T-helper 1 cell (primary cell): ENCODE measurements at regions not wholly inside any gene's neighbourhood (a gene's known extent, or its start where the extent isn't known, plus 50 kb on each side); places are given as distances from the start of the nearest gene placed in this dataset.

Experiments
- DNase-seq, 5 donors: peaks; one replicate each; pipeline ENCODE4 v3.0.0-alpha.2; 2012 to 2020

DNA sequence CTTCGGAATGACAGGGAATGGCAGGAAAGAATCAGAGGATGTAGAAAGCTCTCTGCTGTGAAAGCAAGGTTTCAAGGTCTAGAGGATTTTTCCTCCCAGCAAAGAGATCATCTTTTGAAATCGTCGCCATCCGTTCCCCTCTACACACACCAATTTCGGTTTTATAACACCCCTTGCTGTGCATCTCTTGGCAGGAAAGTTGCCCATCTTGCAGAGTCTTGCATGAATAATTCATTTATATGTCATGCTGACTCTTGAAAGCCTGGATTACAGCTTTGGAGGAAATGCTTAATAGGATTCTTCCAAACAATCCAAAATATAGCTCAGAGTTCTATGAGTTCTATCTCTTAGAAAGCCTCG lies 262.7 kb downstream of the CHL1 start:
- no peak for DNase-seq

DNA sequence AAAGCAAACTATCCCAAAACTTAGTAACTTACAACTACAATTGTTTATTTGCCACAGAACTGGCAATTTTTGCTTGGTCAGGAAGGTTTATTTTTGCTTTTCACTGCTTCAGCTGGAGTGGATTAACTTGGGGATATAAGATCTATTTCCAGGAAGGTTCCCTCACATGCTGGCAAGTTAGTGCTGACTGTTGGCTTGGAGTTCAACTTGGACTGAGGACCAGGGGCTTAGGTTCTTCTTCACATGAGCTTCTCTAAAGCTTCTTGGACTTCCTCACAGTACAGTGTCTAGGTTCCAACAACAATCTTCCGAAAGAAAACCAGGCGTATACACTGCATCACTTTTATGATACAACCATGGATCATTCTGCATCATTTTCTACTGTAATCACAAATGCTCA lies 264.4 kb downstream of the CHL1 start:
- DNase-seq = no peak

DNA sequence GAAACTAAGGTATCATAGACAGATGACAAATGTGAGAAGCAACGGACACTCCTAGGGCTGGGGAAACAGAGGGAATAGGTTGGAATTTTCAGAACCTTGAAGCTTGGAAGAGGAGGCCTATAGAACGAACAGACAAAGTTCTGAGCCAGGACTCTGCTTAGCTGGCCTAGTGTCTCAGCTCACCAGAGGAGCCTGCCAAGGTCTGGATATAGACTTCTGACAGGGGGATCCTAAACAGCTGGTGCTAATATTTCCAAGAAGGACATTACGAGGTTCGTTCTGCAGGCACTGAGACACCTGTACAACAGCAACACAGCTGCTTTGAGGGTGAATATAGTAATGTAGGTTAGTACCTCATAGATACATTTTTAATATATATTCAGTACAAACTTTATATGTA lies 266.3 kb downstream of the CHL1 start:
- DNase-seq = no peak

DNA sequence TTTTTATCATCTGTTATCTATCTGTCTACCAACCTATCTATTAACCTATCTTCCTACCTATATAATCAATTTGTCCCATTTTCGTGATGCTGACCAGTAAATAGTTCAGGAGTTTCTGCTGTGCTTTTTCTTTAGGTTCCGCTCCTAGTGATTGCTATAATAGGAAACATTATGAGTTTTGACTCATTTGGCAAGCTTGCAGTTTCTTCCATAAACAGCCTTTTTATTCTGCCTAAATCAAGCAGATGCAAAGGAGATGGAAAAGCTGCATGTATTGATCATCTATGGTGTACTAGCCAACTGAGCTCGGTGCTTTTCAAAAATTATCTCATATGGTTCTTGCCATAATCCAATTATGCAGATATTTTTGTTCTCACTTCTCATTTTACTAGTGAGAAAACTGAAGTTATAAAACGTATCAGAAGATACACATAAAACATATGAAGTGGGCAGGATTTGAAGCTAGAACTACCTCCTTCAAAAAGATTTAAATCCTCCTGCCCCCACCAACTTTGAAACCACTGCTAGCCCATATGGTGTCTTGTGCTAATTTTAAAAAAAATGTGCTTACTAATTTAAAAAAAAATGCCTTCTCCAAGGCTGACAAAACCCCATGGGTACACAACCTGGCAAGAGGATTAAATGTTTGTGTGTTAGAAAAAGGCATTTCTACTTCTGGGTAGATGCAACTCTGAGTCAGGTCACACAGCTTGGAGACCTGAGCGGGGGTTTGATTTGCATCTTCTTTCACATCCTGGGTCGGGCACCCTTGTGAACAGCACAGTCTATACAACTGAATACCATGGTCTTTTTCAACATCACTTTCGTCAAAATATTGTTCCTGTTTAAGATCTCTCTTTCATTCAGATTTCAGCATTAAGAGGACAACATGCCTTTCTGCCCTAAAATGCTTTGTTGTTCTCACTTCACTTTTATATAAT lies 267.0 kb downstream of the CHL1 start:
- DNase-seq = no peak

DNA sequence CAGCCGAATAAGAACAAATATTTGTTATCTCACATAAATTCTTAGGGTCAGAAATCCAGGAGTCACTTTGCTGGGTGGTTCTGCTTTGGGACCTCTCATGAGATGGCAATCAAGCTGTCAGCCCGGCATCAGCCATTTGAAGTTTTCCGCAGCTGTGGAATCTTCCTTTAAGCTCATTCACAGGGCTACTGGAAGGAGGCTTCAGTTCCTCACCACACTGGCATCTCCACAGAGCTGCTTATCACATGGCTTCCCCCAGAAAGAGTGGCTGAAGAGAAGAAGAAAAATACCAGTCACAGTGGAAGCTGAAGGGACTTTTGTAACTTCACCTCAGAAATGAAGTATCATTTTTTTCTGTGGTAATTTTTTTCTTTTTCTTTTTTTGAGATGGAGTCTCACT lies 267.7 kb downstream of the CHL1 start:
- no peak for DNase-seq

DNA sequence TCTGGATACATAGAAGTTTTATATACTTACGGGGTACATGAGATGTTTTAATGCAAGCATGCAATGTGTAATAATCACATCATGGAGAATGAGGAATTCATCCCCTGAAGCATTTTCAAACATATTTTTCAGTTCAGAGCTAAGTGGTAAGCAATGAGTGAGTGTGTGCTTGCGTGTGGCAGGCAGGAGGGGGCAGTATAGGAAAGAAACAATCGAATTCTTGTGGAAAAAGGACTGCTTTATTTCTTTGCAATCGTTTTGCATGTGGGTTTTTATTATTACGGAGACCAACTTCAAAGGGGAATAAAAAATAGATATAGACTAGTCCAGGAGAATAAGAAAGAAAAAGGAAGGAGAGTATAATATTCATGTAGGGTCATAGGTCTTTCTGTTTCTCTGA lies 271.6 kb downstream of the CHL1 start:
- no peak for DNase-seq

DNA sequence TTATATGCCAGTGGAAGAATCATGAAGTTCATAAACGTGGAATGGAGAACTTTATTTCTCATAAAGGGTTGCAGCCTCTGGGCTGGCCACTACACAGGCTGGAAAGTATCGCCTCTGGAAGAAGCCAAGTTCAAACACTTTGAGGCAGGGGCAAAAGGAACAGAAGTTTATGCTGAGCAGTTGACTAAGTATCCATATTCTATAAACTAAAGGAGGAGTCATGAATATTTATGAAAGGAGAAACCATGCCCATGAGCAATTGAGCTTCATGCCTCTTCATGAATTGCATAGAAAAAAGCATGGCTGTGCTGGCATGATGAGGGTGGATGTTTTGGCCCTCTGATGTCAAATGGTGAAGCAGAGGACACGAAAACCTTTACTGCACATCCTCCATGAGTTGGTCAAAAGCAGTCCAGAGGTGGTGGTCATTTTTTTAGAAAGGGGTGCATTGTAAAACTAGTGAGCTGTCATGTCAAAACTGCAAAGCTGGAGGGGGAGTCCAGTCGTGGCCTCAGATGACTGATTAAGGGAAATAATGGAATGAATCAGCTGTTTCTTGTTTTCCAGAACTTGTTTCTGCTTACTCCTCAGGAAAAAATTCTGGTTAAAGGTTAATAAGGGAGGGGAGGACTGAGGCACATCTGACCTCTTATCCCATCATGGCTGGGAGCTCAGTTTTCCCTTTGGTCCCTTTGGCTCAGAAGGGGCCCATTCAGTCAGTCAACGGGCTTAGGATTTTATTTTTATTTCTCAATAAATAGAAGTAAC lies 276.7 kb downstream of the CHL1 start:
- DNase-seq = no peak

DNA sequence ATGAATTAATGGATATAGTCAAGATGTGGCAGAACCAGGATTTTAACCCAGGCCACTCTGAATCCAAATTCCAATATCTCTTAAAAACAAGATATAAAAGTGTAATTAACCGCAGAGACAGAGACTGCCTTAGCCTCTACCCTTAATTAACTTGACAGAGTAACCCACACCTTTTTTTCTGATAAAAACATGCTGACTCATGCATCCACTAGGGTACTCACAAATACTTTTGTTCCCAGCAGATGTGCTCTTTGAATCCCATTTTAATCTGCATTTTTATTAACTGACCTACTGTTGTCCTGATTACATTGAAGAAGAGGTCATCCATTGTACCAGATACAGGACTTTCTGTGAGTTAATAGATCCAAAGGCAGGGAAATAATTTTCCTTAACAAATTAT lies 278.3 kb downstream of the CHL1 start:
- no peak for DNase-seq

DNA sequence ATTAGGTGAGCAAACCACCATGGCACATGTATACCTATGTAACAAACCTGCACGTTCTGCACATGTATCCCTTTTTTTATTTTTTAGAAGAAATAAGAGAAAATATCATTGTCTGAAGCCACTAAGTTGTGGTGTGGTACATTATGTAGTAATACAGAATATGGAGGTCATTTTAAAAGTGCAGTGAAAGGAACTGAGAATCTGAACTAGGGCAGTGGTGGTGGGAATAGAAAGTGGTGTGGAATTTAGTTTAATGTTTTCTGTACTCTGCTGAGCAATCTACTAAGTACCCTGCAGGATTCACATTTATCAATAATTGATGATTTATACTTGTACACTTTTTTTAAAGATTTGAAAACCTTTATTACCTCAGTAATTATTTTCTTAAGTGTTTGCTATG lies 283.5 kb downstream of the CHL1 start:
- DNase-seq = no peak

DNA sequence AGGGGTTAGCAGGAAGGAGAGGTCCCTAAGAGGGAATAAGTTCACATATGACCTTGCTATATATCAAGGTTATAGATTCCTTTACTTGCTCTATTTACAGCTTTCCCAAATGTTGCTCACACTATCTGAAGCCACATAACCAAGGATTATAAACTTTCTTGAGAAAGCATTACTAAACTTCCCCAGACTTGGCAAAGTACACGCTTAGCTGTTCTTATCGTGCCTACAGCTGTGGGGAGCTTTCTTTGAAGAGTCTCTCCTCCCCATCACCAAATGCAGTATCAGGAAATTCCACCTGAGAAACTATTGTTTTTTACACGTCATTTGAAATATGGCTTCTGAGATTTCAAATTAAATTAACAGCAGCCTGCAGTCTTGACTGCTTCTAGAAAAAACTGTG lies 284.5 kb downstream of the CHL1 start:
- DNase-seq = no peak

DNA sequence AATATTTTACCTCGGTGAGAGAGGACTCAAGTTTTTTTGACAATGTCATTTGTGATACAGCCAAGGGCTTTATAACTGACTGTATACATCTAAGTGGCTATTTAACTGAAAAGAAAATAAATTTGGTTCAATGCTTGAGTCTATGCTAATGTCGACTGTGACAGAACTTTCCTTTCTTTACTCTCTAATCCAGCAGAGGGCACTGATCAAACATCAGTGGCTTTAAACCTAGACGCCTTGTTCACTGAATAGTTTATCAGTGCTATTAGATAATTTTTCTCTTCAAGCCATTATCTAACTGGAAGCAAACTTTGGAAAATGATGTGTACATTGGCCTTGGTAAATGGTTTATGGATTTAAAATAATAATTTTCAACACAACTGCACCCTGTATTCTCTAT lies 285.1 kb downstream of the CHL1 start:
- DNase-seq = no peak

DNA sequence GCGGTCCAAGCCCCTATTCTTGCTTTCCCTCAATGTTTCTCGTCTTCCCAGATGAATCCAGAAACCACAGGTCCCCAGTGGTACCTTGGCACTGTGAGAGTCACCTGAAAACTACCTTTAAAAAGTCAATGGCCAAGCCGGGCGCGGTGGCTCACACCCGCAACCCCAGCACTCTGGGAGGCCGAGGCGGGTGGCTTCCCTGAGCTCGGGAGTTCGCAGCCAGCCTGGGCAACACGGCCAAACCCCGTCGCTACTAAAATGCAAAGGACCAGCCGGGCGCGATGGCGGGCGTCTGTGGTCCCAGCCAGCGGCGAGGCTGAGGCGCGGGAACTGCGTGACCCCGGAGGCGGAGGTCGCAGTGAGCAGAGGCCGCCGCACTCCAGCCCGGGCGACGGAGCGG lies 285.9 kb downstream of the CHL1 start:
- DNase-seq = no peak

DNA sequence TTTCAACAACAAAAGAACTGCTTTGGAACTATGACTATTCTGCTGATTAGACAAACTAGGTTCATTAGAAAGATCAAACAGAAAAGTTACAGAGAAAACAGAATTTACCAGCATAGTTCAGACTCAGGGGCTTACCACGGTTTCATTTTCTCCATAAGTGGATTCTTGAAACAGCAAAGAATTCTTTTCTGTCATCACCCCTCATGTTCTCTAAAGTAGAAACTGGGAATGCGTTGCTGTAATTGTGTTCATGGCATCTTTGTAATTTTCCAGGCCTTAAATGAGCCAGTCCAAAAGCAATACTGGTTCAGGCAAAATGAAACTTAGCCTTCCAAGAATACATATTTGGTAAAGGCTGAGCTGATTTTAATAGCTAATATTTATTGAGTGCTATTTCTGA lies 287.8 kb downstream of the CHL1 start:
- DNase-seq = no peak

DNA sequence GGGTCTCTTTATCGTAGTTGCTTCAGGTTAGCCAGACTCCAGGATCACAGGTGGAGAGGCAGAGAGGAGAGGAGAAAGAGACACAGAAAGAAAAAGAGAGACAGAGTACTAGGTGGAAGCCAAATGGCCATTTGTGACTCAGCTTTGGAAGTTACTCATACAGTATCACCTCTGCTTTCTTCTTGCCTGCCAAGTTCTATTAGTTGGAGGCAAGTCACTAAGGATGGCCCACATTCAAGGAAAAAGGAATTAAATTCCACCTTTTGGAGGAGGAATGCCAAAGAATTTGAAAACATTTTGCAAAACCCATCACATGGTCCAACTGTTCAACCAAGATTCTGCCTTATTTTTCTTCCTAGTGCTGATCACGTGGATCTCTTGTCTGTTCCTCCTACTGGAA lies 291.1 kb downstream of the CHL1 start:
- DNase-seq = no peak

DNA sequence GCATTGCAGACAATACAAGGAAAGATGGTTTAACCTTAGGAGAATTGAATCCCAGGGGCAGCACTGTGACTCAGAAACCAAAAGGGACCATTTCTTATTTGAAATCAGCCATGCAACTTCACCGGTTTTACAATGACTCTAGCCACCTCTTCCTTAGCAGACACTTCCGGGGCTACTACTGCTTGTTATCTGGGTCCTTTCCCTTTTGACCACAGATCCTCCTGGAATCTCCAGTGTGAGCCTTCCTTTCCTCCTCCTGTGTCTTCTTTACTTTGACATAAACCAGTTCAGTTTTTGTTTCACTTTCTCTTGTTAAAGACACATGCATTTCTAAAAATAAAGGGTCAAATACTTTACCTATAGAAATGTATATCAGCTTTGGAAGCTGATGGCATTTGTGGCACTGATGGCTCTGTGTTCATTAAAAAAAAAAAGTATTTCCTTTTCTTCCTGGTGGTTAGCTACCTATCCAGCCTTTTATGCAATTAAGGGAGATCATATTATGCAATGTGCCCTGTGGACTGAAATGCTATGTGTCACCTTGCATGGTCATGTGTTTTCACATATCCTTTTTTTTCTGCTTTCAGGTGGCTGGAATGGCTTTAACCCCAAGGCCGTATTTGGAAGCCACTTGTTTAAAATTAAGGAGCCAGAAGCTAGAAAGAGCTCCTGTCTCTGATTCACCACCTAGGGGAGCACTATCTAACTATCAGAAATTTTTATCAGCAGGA lies 296.2 kb downstream of the CHL1 start:
- DNase-seq = no peak

DNA sequence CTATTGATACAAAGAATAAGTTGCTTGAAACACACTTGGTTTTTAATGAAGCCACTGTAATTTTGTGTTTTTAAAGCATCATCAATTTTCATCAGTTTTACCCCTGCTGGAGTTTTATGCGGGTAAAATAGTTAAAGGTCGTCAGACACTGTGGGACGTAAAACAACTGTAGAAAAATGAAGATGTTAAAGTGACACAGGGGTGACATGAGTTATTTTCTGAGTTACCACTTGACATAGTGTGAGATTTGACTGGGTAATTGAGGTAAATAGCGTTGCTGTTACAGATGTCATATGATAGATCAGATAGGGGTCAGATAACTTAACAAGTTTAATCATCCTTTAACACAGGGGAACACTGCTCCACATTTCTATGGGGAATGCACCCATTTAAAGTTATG lies 297.6 kb downstream of the CHL1 start:
- no peak for DNase-seq

DNA sequence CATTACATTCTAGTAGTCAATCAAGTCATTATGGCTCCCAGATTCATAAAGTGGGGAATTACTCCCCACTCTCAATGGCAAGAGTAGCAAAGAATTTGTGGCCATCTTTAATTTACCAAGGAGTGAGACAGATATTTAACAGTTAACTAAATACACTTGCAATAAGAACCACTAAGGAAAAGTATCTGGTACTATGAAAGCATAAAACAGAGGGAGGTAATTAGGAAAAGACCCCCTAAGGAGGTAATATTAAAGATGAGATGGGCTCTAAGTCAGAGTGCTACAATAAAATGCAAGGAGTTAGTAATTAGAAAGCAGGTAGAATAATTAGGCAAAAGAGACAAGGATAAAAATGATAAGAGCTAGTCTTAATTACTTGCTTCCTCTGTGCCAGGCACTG lies 301.9 kb downstream of the CHL1 start:
- no peak for DNase-seq

DNA sequence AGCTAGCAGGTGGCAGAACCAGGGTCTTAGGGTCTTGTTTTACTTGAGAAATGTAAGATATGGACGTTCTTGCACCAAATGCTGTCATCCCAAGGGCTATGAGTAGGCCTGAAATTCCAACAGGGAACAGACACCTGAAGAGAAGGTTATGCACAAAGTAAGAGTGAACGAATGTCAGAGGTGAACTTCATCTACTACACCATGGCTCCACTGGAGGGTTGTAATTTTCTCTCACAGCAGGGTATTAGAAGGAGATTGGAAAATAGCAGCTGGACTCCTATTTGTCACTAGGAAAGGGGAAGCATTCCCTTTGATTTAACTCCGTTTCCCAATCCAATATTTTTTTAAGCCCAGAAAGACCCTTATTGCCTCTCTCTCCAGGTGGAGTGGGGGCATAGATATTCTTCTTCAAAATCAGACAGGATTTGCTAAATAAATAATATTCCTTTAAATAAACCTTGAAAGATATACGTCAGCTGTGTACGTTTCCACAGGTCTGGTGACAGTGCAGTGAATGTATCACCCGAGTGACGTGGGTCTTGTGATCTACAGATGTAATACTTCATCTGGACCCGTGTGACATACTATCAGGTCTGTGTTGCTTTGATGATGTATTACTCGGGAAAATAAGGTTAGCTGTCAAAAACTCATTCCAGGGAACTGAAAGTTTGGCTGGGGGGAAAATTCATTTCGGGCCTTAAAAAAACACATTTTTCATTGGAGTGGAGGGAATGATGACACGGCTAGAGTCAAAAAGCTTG lies 302.6 kb downstream of the CHL1 start:
- DNase-seq = no peak

DNA sequence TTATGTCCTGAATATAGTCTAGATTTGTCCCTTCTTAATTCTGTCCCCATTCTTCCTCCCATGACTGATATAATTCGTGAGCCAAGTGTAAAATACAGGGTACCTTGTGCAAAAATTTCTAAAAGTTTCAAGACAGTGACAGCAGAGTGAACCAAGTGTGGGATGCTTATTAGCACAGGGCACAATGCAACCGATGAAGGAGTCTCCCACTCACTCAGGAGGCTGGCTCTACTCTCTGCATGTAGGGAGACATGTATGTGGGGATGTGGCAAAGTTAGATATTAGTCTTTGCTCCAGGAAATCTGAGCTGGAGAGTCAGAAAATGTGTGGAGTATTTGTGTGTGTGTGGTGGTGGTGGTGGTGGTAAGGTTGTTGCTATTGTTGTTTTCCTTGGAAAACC lies 305.9 kb downstream of the CHL1 start:
- no peak for DNase-seq

DNA sequence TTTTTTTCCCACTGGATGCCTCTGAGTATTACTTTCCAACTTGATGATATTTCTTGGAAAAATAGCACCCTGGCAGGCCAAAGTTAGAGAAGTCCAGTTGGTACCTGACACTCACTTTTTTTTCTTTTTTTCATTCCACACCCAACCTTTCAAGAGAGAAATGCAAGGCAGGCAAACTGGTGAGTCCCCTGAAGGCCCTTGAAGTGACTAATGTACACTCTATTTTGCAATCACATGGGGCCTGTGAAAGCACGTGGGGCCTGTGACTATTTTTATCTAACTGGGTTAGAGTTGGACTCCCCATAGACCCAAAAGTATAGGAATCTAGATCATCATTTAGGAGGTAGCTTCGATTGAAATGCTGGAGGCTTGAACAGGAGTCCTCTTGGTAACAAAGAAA lies 316.7 kb downstream of the CHL1 start:
- DNase-seq = no peak

DNA sequence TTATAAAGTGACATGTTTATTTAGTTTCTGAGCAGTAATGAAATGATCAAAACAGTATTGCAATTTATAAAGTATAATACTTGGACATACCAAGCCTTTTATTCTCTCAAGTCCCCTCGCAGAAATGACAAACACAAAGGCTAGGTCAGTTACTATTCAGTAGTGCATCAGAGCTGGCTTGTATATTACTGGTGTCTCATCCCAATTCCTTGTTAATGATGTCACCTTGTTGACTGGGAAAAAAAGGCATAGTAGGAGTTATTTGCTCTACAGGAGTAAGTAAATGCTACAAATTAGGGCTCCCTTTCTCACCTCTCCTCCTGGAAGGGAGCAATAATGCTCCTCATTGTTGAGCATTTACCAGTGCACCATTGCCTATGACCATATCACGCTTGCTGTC lies 317.6 kb downstream of the CHL1 start:
- no peak for DNase-seq

DNA sequence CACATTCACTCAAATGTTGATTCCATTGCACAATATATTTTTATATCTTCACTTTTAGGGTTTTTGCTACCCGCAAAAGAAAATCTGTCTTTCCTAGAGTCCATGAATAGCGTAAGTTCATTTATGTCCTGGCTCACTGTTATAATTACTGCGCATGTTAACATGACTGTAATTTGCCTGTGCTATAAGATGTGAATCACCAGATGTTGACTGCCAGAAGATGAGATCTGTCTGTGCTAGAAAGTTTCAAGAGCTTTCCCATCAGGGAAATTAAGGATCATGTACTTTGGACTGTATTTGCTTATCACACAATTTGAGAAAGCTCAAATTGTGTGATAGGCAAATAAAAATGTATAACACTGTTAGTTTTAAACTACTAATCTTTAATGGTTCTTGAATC lies 322.5 kb downstream of the CHL1 start:
- DNase-seq = no peak

DNA sequence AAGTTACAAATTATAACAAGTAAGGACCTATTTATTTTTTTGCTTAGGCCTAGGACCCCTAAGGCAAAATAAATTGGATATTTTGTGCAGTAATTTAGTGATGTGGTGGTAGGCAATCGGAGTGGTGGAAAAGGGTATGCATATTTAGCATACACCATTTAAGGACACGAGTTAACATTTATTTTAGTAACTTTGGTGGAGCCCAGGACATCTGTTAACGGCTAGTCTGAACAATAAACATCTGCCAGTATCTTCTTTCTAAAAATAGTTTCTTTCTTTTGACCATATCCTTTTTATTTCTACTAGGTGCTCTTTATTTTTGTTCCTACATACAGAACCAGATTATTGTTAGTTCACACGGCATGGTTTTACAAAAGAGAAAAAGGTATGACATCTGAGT lies 326.3 kb downstream of the CHL1 start:
- no peak for DNase-seq
